SKM-1 (cell line): ENCODE measurements at regions not wholly inside any gene's neighbourhood (a gene's known extent, or its start where the extent isn't known, plus 50 kb on each side); places are given as distances from the start of the nearest gene placed in this dataset.

ENCODE experiments used
- DNase-seq: peaks from one replicate; lab custom pipeline; 2025; ENCODE audit not compliant: unreplicated experiment; lab: John Stamatoyannopoulos, UW

DNA sequence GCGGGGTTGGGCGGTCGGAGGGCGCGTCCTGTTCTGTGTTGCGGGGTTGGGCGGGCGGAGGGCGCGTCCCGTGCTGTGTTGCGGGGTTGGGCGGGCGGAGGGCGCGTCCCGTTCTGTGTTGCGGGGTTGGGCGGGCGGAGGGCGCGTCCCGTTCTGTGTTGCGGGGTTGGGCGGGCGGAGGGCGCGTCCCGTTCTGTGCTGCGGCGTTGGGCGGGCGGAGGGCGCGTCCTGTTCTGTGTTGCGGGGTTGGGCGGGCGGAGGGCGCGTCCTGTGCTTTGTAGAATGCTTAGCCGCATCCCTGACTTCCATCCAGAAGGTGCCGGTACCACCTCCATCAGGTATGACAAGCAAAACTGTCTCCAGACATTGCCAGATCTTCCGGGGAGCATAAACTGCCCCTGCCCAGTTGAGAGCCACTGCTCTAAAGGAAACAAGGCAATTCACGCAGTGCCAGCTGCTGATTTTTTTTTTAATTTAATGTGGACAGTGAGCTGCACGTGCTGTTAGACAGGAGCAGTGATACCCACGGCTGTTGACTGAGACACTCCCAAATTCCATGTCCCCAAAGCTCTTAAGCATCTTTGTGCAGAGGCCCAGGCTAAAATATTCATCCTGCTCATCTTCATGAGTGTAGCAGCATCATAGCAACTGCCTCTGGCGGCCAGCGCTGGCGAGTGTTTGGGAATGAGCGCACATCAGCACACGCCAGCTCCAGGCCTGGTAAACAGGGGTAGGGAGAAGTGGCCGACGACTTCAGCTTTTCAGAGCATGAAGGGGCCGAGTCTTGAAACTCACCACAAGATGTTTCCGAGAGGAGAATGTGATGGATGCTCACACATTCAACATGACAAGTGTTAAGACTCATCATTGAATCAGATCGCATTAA, 284.4 kb upstream of the CDH4 start:
- DNase-seq, result no peak

- no peak for DNase-seq
These were observed 283.0 kb upstream of the CDH4 start for GRCh38 chr20:60968853-60969720.

- no peak for DNase-seq
These were observed 281.5 kb upstream of the CDH4 start for GRCh38 chr20:60970601-60971000.

DNA sequence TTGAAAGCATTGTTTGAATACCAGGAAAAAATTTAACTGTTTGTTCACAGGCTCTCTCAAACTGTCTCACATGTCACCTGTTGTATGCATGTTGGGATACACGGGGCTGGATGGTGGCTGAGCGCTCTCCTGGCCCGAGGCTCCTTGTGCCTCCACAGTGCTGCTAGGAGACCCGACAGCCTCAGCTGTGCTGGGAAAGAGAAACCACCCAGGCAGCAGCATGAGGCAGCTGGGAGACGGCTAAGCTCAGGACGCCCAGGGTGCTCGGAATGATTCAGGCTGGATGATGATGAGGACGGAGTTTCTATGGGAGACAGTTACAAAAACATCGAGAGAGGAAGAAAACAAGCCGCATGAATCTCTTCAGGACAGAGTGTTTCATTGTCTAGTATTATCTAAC, 278.0 kb upstream of the CDH4 start:
- DNase-seq, result no peak

DNA sequence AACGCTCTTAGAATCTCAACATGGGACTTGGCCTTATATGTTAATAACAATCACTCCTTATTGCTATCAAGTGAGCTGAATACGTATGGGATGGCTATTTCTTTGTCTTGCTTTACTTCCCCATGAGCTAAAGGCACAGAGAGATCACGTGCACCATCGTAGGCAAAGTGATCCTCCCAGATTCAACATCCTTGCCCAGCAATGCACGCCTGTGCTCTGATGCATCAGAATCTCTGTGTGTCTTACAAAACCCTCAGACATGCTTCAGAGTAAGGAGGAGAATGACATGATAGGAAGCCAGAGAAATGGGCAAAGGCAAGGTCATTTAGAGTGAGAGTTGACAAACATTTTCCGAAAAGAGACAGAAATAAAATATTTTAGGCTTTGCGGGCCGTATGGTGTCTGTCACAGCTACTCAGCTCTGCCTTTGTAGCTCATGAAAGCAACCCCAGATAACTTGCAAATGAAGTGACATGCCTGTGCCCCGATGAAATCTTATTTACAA, 277.6 kb upstream of the CDH4 start:
- no peak for DNase-seq

- no peak for DNase-seq
These were observed 275.9 kb upstream of the CDH4 start for GRCh38 chr20:60976139-60976538.

DNA sequence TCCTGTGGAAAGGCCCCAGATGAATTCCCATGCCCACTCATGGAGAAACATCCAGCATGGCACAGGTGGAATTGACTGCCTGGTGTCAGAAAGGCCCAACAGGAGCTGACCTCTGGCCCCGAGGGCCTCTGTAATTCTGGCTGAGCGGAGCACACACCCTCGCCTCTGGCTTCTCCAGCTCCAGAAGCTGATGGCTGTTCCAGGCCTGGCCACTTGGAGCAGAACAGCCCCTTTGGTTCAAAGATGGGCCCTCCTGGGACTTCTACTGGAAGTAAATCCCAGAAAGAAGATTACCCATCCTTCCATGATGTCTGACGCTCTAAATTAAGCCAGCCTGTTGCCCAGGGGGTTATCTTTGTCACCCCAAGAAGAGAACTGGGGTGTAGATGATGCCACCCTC, 275.1 kb upstream of the CDH4 start:
- no peak for DNase-seq

DNA sequence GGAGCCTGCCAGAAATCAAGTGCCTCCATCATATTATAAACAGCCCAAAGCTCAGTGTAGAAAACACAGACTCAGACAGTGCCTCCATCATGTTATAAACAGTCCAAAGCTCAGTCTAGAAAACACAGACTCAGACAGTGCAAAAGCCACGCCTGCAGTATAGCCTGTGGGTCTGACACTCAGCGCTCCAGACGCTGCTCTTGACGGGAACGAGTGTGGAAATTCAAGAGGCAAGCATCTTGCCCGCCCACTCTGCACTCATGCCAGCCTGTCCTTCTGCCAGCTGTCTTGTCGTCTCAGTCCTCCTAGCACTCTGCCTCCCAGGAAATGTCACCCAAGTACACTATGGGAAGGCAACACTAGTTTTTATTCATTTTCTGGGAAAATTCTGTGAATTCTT, 274.2 kb upstream of the CDH4 start:
- no peak for DNase-seq

- DNase-seq, result no peak
These were observed 267.4 kb upstream of the CDH4 start for GRCh38 chr20:60984666-60985065.

DNA sequence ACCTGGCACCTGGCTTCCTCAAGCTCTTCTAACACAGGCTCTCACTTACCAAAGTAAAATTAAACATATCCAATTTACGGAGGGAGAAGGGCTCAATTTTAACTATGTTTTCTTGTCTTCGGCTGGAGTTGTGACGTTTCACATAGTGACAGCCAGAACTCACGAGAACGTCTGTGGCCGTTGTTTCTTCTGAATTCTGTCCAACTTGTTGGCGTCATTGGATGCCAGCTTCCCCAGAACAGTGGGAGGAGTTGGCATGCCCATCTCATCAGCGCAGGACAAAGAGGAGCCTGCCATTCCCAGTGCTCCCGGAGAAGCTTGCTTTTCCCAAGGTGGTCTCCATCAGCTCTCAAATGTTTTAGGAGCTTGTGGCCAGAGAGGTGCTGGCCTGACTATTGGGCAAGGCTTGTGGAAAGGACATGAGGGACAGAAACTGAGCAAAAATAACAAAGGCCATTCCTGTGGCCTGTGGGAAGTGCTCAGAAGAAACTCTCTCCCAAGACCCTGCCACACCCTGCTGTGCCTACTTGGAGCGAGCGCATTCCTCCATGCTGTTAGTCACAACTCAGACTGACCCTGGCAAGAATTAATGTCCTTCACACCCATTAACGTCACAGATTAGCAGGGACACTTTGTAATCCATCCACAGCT, 265.4 kb upstream of the CDH4 start:
- DNase-seq, result no peak

- no peak for DNase-seq
These were observed 262.0 kb upstream of the CDH4 start for GRCh38 chr20:60990061-60990460.

DNA sequence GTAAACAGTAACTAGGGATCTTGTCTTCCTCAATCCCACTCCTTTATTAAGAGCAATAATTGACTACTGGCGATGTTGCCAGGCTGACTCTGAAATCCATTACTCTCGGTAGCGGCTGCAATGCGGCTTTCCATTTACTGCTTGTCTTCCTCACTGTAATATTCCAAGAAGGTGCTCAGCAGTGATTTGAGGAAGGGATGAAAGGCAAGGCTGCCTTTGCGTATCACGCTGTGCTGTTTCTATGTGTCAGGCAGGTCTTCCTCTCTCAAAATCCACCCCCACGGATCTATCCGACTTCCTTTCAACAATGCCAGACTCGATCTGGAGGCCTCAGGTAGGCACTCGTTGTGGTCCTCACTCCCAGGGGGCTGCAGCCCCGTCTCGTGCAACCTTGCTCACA, 261.4 kb upstream of the CDH4 start:
- DNase-seq, result no peak

DNA sequence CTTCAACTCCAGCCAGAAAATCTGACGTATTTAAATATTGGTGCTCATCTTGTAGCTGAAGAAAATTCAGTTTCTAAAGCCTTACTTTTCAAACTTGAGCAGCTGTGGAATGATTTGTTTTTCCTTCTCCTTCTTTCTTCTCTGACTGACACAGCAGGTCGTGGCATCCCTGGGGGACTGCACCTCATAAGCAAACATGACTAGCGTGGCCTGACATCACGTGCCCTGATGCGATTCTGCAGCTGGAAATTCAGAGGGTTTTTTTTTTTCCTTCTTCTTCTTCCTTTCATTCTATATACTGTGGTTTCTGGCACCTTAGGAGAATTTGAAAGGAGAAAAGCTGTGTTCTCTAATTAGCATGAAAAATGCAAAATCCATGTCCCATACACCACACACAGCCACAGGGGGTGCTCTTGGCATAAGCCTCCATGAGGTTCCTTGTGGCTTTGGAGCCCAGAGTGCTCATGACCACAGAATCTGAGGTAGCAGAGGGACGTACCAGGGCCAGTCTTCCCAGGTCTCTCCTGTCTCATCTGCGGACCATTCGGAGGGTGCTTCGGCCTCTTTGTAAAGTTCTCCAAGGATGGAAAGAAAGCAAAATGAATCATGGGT, 258.5 kb upstream of the CDH4 start:
- no peak for DNase-seq

DNA sequence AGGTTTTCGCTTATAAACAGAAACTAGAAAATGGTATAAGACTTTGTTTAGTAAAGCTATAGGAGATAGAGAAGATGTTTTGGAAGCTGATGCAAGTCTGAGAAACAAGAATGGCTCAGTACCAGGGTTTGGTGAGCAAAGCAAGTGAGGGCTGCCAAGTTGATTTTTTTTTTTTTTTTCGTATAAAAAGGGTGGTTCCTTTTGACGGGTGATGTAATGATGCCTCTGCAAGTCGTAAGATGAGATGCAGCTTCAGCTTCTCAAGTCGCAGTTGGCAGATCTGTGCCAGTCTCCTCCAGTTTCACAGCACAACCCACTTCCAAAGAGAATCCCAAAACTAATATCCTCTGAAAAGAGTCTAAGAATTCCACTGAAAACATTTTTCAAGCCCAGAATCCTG, 252.8 kb upstream of the CDH4 start:
- DNase-seq, result no peak

DNA sequence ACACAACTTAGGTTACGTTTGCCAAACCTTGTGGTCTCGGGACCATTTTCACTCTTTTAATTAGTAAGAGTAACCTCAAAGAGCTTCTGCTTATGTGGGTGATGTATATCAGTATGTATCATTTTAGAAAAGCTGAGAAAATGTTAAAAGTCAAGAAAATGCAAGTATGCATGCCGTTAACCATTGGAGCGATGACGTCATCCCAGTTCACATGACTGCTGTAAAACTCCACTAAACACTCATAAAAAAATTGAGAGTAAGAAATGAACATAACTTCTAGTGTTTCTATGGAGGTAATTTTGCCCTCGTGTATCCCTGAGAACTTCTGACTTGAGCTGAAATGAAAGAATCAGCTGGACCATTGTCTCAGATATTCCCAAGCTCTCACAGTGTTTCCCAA, 250.0 kb upstream of the CDH4 start:
- DNase-seq, result no peak

GRCh38 chr20:61014491-61014890, 237.6 kb upstream of the CDH4 start:
- DNase-seq, result no peak

- DNase-seq, result no peak
These were observed 236.5 kb upstream of the CDH4 start for GRCh38 chr20:61015602-61016001.

DNA sequence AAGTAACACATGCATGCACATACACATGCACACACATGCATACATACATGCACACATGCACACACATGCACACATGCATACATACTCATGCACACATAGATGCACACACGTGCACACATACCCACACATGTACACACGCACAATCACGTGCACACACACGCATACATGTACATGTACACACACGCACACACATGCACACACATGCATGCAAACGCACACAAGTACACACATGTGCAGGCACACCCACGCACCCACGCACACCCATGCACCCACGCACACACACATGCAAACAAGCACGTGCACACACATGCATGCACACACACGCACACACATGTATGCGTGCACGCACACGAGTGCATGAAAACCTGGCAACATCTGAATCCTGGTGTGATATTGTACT, 232.7 kb upstream of the CDH4 start:
- DNase-seq, result no peak

DNA sequence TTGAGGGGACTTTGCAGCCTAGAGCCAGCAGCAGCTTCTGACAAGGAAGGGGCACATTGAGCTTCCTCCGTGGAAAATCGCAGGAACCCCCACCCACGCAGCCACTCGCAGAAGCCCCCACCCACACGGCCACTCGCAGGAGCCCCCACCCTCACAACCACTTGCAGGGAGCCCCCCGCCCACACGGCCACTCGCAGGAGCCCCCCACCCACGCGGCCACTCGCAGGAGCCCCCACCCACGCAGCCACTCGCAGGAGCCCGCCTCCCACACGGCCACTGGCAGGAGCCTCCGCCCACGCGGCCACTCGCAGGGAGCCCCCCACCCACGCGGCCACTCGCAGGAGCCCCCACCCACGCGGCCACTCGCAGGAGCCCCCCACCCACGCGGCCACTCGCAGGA, 228.4 kb upstream of the CDH4 start:
- DNase-seq, result no peak

GRCh38 chr20:61024390-61024789, 227.7 kb upstream of the CDH4 start:
- DNase-seq, result no peak

DNA sequence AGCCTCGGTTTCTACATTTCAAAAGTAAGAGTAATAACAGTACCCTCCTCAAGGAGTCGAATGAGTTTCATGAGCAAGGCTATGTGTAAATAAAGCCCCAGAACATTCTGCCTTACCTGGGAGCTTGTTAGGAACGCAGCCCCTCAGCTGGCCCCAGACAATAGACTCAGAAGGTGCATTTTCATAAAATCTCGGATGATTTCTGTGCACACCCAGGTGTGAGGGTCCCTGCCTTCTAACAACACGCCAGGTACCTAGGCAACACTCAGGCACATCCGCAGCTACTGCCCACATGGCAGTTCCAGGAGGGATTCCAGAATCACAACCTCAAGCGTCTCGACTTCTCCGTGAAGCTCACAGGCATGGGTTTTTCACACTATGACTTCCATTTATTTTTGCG, 226.5 kb upstream of the CDH4 start:
- no peak for DNase-seq
